ENCODE measurements at regions not wholly inside any gene's neighbourhood (a gene's known extent, or its start where the extent isn't known, plus 50 kb on each side); places are given as distances from the start of the nearest gene placed in this dataset.
"Not testable (repeated sequence)": the region's sequence is repeated elsewhere in the genome, so short reads cannot be mapped to it uniquely, and the experiment has no call there.

DNA sequence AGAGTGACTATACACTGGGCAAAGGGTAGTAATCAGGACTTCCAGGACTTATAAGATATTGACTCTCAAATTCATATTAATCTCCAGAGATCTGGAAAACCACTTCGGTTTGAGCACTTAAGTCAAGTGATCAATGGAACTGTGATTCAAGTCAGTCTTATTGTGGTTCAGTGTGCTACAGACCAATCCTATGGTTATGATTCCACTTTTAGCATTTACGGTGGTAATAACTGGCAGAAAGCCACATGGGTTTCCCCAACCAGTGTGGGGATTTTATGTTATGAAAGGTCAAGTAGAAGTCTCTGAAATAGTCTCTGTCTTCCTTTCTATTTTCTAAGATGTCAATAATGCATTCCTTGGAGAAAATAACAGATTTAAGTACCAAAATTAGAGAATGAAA is 151.3 kb upstream of the NEGR1 start:
- peaks cover 10% of the 10 kb centered on the region for H3K4me1 ChIP-seq (ENCODE audit: control insufficient read depth, insufficient read depth, low read length, unreplicated experiment)
- no peaks in the 10 kb centered on the region for H3K36me3 ChIP-seq (ENCODE audit: insufficient read depth, low read length)
- H2AFZ ChIP-seq (ENCODE audit: low read length, unreplicated experiment) = no peak overlapping the region
- H3K4me3 ChIP-seq (ENCODE audit: low read depth, low read length) = no peak overlapping the region
- no peak overlapping the region for H3K27ac ChIP-seq (ENCODE audit: low read depth, low read length)
- H3K27me3 ChIP-seq (ENCODE audit: insufficient read depth, low read length) = no peaks in the 10 kb centered on the region
- no peaks in the 10 kb centered on the region for H3K79me2 ChIP-seq (ENCODE audit: control insufficient read depth, insufficient read depth, low read length, unreplicated experiment)

DNA sequence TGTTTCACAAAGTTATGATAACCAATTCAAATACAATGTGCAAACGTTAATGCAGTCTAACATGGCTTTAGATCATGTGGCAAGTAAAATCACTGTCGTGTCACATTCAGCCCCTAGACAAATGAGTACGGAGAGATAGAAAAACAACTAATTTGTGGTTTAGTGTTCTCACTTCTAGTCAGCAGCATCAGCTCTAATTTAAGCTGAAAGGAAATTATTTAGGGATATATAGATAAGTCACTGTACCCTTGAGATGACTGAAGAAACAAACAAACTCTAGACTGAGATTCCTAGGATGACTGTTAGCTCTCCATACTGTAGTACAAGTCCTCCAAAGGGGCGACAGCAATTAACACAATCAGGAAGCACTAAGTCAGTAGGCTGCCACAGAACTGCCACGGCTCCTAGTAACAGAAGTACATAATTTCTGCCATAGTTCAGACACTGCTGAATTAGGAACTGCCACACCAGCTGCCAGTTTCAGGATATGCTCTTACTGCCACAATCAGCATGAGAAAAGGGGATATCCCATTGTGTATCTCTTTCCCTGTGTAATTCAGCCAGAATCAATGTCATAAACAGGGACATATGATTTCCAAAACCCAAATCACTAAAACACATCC is 150.4 kb upstream of the NEGR1 start:
- H3K27me3 ChIP-seq (ENCODE audit: insufficient read depth, low read length) = no peaks in the 10 kb centered on the region
- H3K27ac ChIP-seq (ENCODE audit: low read depth, low read length) = no peak overlapping the region
- no peak overlapping the region for H3K4me3 ChIP-seq (ENCODE audit: low read depth, low read length)
- no peaks in the 10 kb centered on the region for H3K79me2 ChIP-seq (ENCODE audit: control insufficient read depth, insufficient read depth, low read length, unreplicated experiment)
- H3K4me1 ChIP-seq (ENCODE audit: control insufficient read depth, insufficient read depth, low read length, unreplicated experiment) = peaks cover 3% of the 10 kb centered on the region
- H3K36me3 ChIP-seq (ENCODE audit: insufficient read depth, low read length) = no peaks in the 10 kb centered on the region
- no peak overlapping the region for H2AFZ ChIP-seq (ENCODE audit: low read length, unreplicated experiment)

DNA sequence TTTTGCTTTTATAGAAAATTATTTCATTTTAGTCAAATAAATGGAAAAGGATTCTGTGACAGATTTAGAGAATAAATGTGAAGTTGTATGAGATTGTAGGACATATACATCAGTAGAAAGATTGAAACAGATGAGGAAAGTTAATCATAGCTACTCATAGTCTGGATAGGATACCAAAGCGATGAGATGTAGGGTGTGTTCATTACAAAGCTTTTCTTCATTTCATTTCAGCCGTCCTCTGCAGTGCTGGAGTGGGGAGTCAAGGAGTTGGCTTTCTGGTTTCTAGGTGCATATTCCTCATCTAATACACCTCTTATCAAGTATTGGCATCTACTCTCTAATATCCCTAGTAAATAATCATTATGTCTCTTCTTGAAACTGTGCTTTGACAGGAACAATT is 149.5 kb upstream of the NEGR1 start:
- Histone ChIP-seq H3K36me3 (ENCODE audit: insufficient read depth, low read length) (no peaks in the 10 kb centered on the region), H2AFZ (ENCODE audit: low read length, unreplicated experiment) (no peak overlapping the region), H3K27ac (ENCODE audit: low read depth, low read length) (no peak overlapping the region), H3K79me2 (ENCODE audit: control insufficient read depth, insufficient read depth, low read length, unreplicated experiment) (no peaks in the 10 kb centered on the region), H3K4me1 (ENCODE audit: control insufficient read depth, insufficient read depth, low read length, unreplicated experiment) (no peaks in the 10 kb centered on the region), H3K27me3 (ENCODE audit: insufficient read depth, low read length) (no peaks in the 10 kb centered on the region), H3K4me3 (ENCODE audit: low read depth, low read length) (no peak overlapping the region)

DNA sequence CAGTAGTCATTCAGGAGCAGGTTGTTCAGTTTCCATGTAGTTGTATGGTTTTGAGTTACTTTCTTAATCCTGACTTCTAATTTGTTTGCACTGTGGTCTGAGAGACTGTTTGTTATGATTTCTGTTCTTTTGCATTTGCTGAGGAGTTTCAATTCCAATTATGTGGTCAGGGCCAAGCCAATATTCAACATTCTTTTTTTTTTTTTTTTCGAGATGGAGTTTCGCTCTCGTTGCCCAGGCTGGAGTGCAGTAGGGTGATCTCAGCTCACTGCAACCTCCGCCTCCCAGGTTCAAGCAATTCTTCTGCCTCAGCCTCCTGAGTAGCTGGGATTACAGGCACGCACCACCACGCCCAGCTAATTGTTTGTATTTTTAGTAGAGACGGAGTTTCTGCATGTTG is 145.9 kb upstream of the NEGR1 start:
- not testable (repeated sequence) for H3K4me1 ChIP-seq (ENCODE audit: control insufficient read depth, insufficient read depth, low read length, unreplicated experiment); H2AFZ ChIP-seq (ENCODE audit: low read length, unreplicated experiment); H3K27me3 ChIP-seq (ENCODE audit: insufficient read depth, low read length); H3K79me2 ChIP-seq (ENCODE audit: control insufficient read depth, insufficient read depth, low read length, unreplicated experiment); H3K36me3 ChIP-seq (ENCODE audit: insufficient read depth, low read length); H3K4me3 ChIP-seq (ENCODE audit: low read depth, low read length); H3K27ac ChIP-seq (ENCODE audit: low read depth, low read length)

DNA sequence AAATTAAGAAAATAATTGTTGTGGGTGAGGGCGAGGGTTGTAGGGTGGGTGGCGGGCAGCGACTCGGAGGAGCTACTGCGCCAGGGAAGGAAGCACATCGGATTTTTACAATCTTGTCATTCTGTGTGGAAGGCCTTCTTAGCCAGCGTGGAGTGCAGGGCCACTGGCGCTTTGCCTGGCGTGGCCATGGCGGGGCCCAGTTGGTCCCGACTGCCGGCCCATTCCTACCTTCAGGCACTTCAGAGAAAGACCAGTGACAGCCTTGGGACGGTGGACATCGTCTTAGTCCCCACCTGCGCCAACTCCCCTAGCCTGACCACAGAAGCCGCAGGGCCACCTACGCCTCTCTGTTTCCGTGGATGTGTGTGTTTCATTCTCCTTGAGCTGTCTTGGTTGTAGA is 136.9 kb upstream of the NEGR1 start:
- H2AFZ ChIP-seq (ENCODE audit: low read length, unreplicated experiment) = no peak overlapping the region
- H3K79me2 ChIP-seq (ENCODE audit: control insufficient read depth, insufficient read depth, low read length, unreplicated experiment) = no peaks in the 10 kb centered on the region
- no peaks in the 10 kb centered on the region for H3K4me1 ChIP-seq (ENCODE audit: control insufficient read depth, insufficient read depth, low read length, unreplicated experiment)
- H3K27me3 ChIP-seq (ENCODE audit: insufficient read depth, low read length) = no peaks in the 10 kb centered on the region
- no peaks in the 10 kb centered on the region for H3K36me3 ChIP-seq (ENCODE audit: insufficient read depth, low read length)
- H3K4me3 ChIP-seq (ENCODE audit: low read depth, low read length) = no peak overlapping the region
- H3K27ac ChIP-seq (ENCODE audit: low read depth, low read length) = no peak overlapping the region

DNA sequence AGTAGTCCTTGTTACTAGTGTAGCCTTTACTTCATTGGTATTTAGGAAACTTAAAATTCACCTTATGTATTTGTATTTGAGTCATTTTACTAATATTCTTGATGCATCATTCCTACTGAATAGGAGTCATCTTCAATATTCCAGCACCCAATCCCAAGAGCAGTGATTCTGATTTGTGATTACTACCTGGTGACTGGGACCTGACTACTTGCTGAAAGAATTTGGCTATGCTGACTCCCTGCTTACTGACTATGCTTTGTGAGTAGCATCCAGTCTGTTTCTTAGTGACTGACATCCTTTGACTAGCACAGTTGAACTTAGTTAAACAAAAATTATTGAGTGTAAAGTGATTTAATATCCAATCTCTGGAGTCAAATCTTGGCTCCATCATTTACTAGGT is 129.9 kb upstream of the NEGR1 start:
- no peak overlapping the region for H3K4me3 ChIP-seq (ENCODE audit: low read depth, low read length)
- H3K27me3 ChIP-seq (ENCODE audit: insufficient read depth, low read length) = no peaks in the 10 kb centered on the region
- H3K27ac ChIP-seq (ENCODE audit: low read depth, low read length) = no peak overlapping the region; the same call in 1 of the 2 replicates

DNA sequence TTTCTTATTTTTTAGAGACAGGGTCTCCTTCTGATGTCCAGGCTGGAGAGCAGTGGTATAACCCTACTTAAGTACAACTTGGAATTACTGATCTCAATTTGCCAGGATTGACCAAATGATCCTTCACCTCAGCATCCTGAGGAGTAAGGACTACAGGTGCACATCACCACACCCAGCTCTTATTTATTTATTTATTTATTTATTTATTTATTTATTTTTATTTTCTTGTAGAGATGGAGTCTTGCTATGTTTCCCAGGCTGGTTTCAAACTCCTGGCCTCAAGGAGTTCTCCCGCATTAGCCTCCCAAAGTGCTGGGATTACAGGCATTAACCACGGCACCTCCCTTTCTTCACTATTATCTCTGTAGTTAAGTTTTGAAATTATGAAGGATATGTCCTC is 117.5 kb upstream of the NEGR1 start:
- Histone ChIP-seq H3K27ac (ENCODE audit: low read depth, low read length) (no peak overlapping the region), H3K79me2 (ENCODE audit: control insufficient read depth, insufficient read depth, low read length, unreplicated experiment) (no peaks in the 10 kb centered on the region), H3K4me1 (ENCODE audit: control insufficient read depth, insufficient read depth, low read length, unreplicated experiment) (peaks cover 14% of the 10 kb centered on the region), H3K36me3 (ENCODE audit: insufficient read depth, low read length) (no peaks in the 10 kb centered on the region), H2AFZ (ENCODE audit: low read length, unreplicated experiment) (no peak overlapping the region), H3K4me3 (ENCODE audit: low read depth, low read length) (no peak overlapping the region), H3K27me3 (ENCODE audit: insufficient read depth, low read length) (no peaks in the 10 kb centered on the region)

More for the DNA sequence above, 129.9 kb upstream of the NEGR1 start:
- Histone ChIP-seq H3K4me1 (ENCODE audit: control insufficient read depth, insufficient read depth, low read length, unreplicated experiment) (peaks cover 18% of the 10 kb centered on the region), H2AFZ (ENCODE audit: low read length, unreplicated experiment) (no peak overlapping the region), H3K79me2 (ENCODE audit: control insufficient read depth, insufficient read depth, low read length, unreplicated experiment) (no peaks in the 10 kb centered on the region), H3K36me3 (ENCODE audit: insufficient read depth, low read length) (no peaks in the 10 kb centered on the region)

DNA sequence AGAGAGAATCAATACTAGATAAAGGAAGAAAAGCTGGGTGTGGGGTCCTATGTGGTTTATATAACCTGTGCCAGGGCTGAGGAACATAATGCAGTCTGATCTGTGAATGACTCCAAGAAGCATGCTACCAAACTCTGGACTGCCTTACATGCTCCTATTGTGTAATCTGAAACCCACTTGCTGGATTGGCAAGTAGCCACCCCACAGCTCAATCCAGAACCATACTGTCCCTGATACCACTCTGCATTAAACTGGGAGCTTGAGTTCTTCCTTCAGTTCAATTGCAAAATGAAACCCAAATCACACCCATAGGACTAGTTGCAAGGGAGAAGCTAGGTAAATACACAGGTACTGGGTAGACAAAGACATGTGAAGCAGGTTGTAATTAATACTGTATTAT is 115.4 kb upstream of the NEGR1 start:
- H3K4me1 ChIP-seq (ENCODE audit: control insufficient read depth, insufficient read depth, low read length, unreplicated experiment) = peaks cover 21% of the 10 kb centered on the region
- H3K27me3 ChIP-seq (ENCODE audit: insufficient read depth, low read length) = no peaks in the 10 kb centered on the region
- no peak overlapping the region for H3K4me3 ChIP-seq (ENCODE audit: low read depth, low read length)
- H2AFZ ChIP-seq (ENCODE audit: low read length, unreplicated experiment) = no peak overlapping the region
- H3K27ac ChIP-seq (ENCODE audit: low read depth, low read length) = peak overlapping the region; percentile 38; the same call in 1 of the 2 replicates
- H3K79me2 ChIP-seq (ENCODE audit: control insufficient read depth, insufficient read depth, low read length, unreplicated experiment) = no peaks in the 10 kb centered on the region
- no peaks in the 10 kb centered on the region for H3K36me3 ChIP-seq (ENCODE audit: insufficient read depth, low read length)

DNA sequence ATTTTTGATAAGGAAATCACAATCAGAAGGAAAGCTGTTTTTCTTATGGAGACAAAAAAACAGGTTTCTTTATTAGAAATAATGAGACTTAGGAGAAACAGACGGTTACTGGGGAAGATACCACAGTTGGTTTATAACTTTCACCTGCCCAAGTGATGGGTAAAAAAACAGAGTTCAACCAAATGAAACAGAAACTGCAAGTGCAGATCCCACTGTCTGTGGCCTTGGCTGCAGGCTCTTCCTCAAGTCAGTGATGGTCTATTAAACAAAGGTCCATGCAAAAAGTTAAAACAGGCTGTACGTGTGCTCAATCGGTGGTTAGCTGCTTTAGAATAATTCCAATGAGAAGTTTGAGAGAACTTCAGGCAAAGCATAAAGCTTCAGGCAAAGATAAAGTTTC is 112.1 kb upstream of the NEGR1 start:
- peak overlapping the region; percentile 25; the same call in 1 of the 2 replicates for H3K4me3 ChIP-seq (ENCODE audit: low read depth, low read length)
- no peaks in the 10 kb centered on the region for H3K79me2 ChIP-seq (ENCODE audit: control insufficient read depth, insufficient read depth, low read length, unreplicated experiment)
- H3K27me3 ChIP-seq (ENCODE audit: insufficient read depth, low read length) = no peaks in the 10 kb centered on the region
- H3K27ac ChIP-seq (ENCODE audit: low read depth, low read length) = no peak overlapping the region
- no peaks in the 10 kb centered on the region for H3K36me3 ChIP-seq (ENCODE audit: insufficient read depth, low read length)
- peak overlapping the region; percentile 89 for H2AFZ ChIP-seq (ENCODE audit: low read length, unreplicated experiment)
- H3K4me1 ChIP-seq (ENCODE audit: control insufficient read depth, insufficient read depth, low read length, unreplicated experiment) = peaks cover 21% of the 10 kb centered on the region

DNA sequence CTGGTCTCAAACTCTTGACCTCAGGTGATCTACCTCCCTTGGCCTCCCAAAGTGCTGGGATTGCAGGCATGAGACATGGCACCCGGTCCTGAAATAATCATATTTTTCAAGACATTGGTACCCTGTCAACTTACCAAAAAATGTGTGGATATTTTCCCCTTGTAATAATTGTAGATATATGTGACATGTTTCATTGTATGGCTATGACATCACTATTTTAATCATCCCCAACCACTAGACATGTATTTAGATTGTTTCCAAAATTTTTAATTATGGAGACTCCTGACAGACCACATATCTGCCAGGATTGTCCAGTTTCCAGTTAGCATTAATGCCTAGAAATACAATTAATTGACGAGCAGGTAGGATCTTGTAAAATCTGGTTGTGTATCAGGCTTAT is 96.7 kb upstream of the NEGR1 start:
- no peaks in the 10 kb centered on the region for H3K36me3 ChIP-seq (ENCODE audit: insufficient read depth, low read length)

DNA sequence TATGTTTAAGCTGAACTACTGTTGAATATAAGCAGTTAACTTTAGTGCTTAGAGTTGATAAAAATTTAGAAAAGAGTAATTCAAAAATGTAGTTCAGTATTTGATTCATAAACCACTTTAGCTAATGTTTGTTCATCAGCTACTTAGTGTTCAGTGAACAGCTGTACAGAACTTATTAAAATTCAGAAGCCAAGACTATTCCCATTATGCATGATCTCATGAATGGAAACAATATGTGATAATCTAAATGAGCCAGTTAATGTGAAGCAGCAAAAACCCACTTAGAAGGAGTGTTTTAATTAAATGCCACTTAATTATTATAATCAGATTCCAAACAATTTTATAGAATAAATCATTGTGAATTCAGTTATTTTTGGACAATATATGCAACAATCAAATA is 92.9 kb upstream of the NEGR1 start:
- H3K4me3 ChIP-seq (ENCODE audit: low read depth, low read length) = no peak overlapping the region
- no peaks in the 10 kb centered on the region for H3K27me3 ChIP-seq (ENCODE audit: insufficient read depth, low read length)
- no peak overlapping the region for H3K27ac ChIP-seq (ENCODE audit: low read depth, low read length)
- H3K79me2 ChIP-seq (ENCODE audit: control insufficient read depth, insufficient read depth, low read length, unreplicated experiment) = no peaks in the 10 kb centered on the region
- no peak overlapping the region for H2AFZ ChIP-seq (ENCODE audit: low read length, unreplicated experiment)
- H3K36me3 ChIP-seq (ENCODE audit: insufficient read depth, low read length) = no peaks in the 10 kb centered on the region
- no peaks in the 10 kb centered on the region for H3K4me1 ChIP-seq (ENCODE audit: control insufficient read depth, insufficient read depth, low read length, unreplicated experiment)

More for the DNA sequence above, 96.7 kb upstream of the NEGR1 start:
- H2AFZ ChIP-seq (ENCODE audit: low read length, unreplicated experiment) = no peak overlapping the region
- no peak overlapping the region for H3K4me3 ChIP-seq (ENCODE audit: low read depth, low read length)
- H3K27me3 ChIP-seq (ENCODE audit: insufficient read depth, low read length) = no peaks in the 10 kb centered on the region
- H3K79me2 ChIP-seq (ENCODE audit: control insufficient read depth, insufficient read depth, low read length, unreplicated experiment) = no peaks in the 10 kb centered on the region
- no peak overlapping the region for H3K27ac ChIP-seq (ENCODE audit: low read depth, low read length)
- H3K4me1 ChIP-seq (ENCODE audit: control insufficient read depth, insufficient read depth, low read length, unreplicated experiment) = no peaks in the 10 kb centered on the region

Data from ACC112 (cell line).